HepG2 (cell line): ENCODE measurements at regions not wholly inside any gene's neighbourhood (a gene's known extent, or its start where the extent isn't known, plus 50 kb on each side); places are given as distances from the start of the nearest gene placed in this dataset.

ENCODE experiments used
- ATAC-seq: fragments of 200-7000 bp; cut with Tn5 transposase; 3 replicates; pipeline ENCODE4 v1.9.1; 2020; ENCODE audit warnings: mild to moderate bottlenecking, moderate library complexity
- BruUV-seq: library from RNA; stranded (reverse); fragments of 400-500 nt; replicated peaks from 2 replicates; lab custom pipeline; 2021; lab: Mats Ljungman, UMichigan
- CTCF ChIA-PET: fragments of 300-600 bp; formaldehyde crosslinking; extraction: SDS; loops from one replicate; lab custom pipeline; 2021; ENCODE audit warnings: low total read pairs, inconsistent platforms, low intra/inter-chr PET ratio; lab: Yijun Ruan, JAX
- POLR2A ChIA-PET: fragments of 350-600 bp; sonication (Branson Sonifier 250); formaldehyde crosslinking; loops from one replicate; lab custom pipeline; 2020; ENCODE audit warnings: antibody characterized with exemption, inconsistent platforms; lab: Yijun Ruan, JAX
- DNase-seq: peaks from one replicate; pipeline ENCODE4 v3.0.0-alpha.2; 2015; ENCODE audit warnings: low spot score
- FAIRE-seq: peaks from 3 replicates; lab custom pipeline; 2011; peaks lifted over from hg19 to GRCh38; lab: Jason Lieb, UNC
- H2AFZ ChIP-seq: one replicate; pipeline ENCODE4 v1.6.1; 2011; ENCODE audit warnings: low read length, inconsistent platforms
- H3K27ac ChIP-seq: fragments of 300-600 bp; 3 replicates; pipeline ENCODE4 v1.8.0; 2011; ENCODE audit warnings: mixed run types, mild to moderate bottlenecking, mixed read lengths, low read length, inconsistent platforms; ENCODE audit not compliant: insufficient read depth; ENCODE audit errors: extremely low read length
- H3K27me3 ChIP-seq, 2 experiments: fragments of 200-600 bp in 1 of 2; 2 replicates in 1 of 2; 3 replicates in 1 of 2; pipeline versions ENCODE4 v1.6.0 to v1.8.0; 2011; ENCODE audit warnings: low read length in 2 of 2, mild to moderate bottlenecking in 2 of 2, moderate library complexity in 2 of 2, inconsistent platforms in 1 of 2; ENCODE audit not compliant: insufficient read depth in 2 of 2, control insufficient read depth in 1 of 2
- H3K36me3 ChIP-seq, 2 experiments: fragments of 200-600 bp in 1 of 2; replicated peaks in 1 of 2; 2 replicates in 1 of 2; 3 replicates in 1 of 2; pipeline versions ENCODE4 v1.5.1 to v1.8.0; 2011; ENCODE audit warnings: low read length in 2 of 2, inconsistent platforms in 1 of 2; ENCODE audit not compliant: insufficient read depth in 2 of 2, control insufficient read depth in 1 of 2
- H3K4me1 ChIP-seq: 2 replicates; pipeline ENCODE4 v1.5.1; 2012; ENCODE audit warnings: low read length, inconsistent platforms; ENCODE audit not compliant: insufficient read depth
- H3K4me2 ChIP-seq: 2 replicates; pipeline ENCODE4 v1.6.0; 2011; ENCODE audit warnings: low read depth, low read length, inconsistent platforms
- H3K4me3 ChIP-seq, 3 experiments: fragments of 200-600 bp in 1 of 3; sonication (generic), shearing (Covaris generic) in 1 of 3; replicated peaks in 1 of 3; 2 replicates each; pipeline ENCODE4 v1.5.1; 2011 to 2016; ENCODE audit warnings: low read length in 3 of 3, inconsistent platforms in 2 of 3, low read depth in 2 of 3, mild to moderate bottlenecking in 2 of 3, control low read depth in 1 of 3, mixed read lengths in 1 of 3; ENCODE audit not compliant: insufficient read depth in 1 of 3
- H3K79me2 ChIP-seq: one replicate; pipeline ENCODE4 v1.6.1; 2011; ENCODE audit warnings: low read length, inconsistent platforms; ENCODE audit not compliant: insufficient read depth
- H3K9ac ChIP-seq: 2 replicates; pipeline ENCODE4 v1.6.0; 2011; ENCODE audit warnings: mild to moderate bottlenecking, low read depth, low read length, inconsistent platforms; ENCODE audit not compliant: insufficient read depth
- H3K9me3 ChIP-seq: 2 replicates; pipeline ENCODE4 v1.5.1; 2012; ENCODE audit warnings: mild to moderate bottlenecking, low read length
- H4K20me1 ChIP-seq: 2 replicates; pipeline ENCODE4 v1.6.0; 2011; ENCODE audit warnings: inconsistent platforms, mild to moderate bottlenecking, low read length, moderate library complexity; ENCODE audit not compliant: insufficient read depth
- DMAP1 ChIP-seq: IDR thresholded peaks from 2 replicates; pipeline ENCODE4 v1.6.1; 2016
- JUND ChIP-seq: sonication (generic); formaldehyde crosslinking; IDR thresholded peaks from 2 replicates; pipeline ENCODE4 v1.8.0; 2022; ENCODE audit warnings: mild to moderate bottlenecking, missing genetic modification reagents
- MATR3 ChIP-seq: sonication (generic); formaldehyde crosslinking; IDR thresholded peaks from 2 replicates; pipeline ENCODE4 v1.4.0; 2020; ENCODE audit warnings: missing genetic modification reagents
- MXD1 ChIP-seq: sonication (generic); formaldehyde crosslinking; IDR thresholded peaks from 2 replicates; pipeline ENCODE4 v1.4.0; 2020; ENCODE audit warnings: mild to moderate bottlenecking, missing genetic modification reagents
- MXI1 ChIP-seq: IDR thresholded peaks from 3 replicates; pipeline ENCODE4 v1.6.1; 2012; ENCODE audit warnings: low read depth, low read length, inconsistent platforms, borderline replicate concordance
- RARG ChIP-seq: sonication (generic); formaldehyde crosslinking; IDR thresholded peaks from 2 replicates; pipeline ENCODE4 v1.4.0; 2020; ENCODE audit warnings: low read depth, mild to moderate bottlenecking, missing genetic modification reagents
- SNAPC2 ChIP-seq: sonication (generic); formaldehyde crosslinking; IDR thresholded peaks from 2 replicates; pipeline ENCODE4 v1.8.1; 2022; ENCODE audit warnings: mild to moderate bottlenecking, missing genetic modification reagents
- ZNF143 ChIP-seq: sonication (generic); formaldehyde crosslinking; IDR thresholded peaks from 2 replicates; pipeline ENCODE4 v1.4.0; 2020; ENCODE audit warnings: missing genetic modification reagents
- ZNF430 ChIP-seq: sonication (generic); formaldehyde crosslinking; IDR thresholded peaks from 2 replicates; pipeline ENCODE4 v1.9.0; 2021; ENCODE audit warnings: mild to moderate bottlenecking, missing genetic modification reagents
- ZSCAN21 ChIP-seq: sonication (generic); formaldehyde crosslinking; IDR thresholded peaks from 2 replicates; pipeline ENCODE4 v1.8.0; 2022; ENCODE audit warnings: mild to moderate bottlenecking, missing genetic modification reagents, moderate library complexity, borderline replicate concordance
- WGBS: methylation state at CpG from one replicate; pipeline ENCODE4 v1.1.6; 2017; ENCODE audit warnings: low lambda C conversion rate; 5-methylcytosine and 5-hydroxymethylcytosine counted together
- in situ Hi-C: cut with HindIII; loops from 2 replicates; pipeline ENCODE4 v1.10.0; 2017; ENCODE audit warnings: low pct_unique_long_range_greater_than_20kb; ENCODE audit not compliant: extremely low pct_ligation_motif_present
- intact Hi-C: fragments of 100-400 bp; cut with micrococcal nuclease; formaldehyde crosslinking; loops from one replicate; pipeline ENCODE4 v1.10.0; 2022; ENCODE audit not compliant: unreplicated experiment
- TF ChIP-seq, protein P1 (sequence below): sonication (generic); formaldehyde crosslinking; IDR thresholded peaks from 2 replicates; pipeline ENCODE4 v1.4.0; 2020; ENCODE audit warnings: missing genetic modification reagents
- TF ChIP-seq, protein P2 (sequence below): sonication (generic); formaldehyde crosslinking; IDR thresholded peaks from 2 replicates; pipeline ENCODE4 v1.5.0; 2020; ENCODE audit warnings: mild to moderate bottlenecking, missing genetic modification reagents, borderline replicate concordance

DNA sequence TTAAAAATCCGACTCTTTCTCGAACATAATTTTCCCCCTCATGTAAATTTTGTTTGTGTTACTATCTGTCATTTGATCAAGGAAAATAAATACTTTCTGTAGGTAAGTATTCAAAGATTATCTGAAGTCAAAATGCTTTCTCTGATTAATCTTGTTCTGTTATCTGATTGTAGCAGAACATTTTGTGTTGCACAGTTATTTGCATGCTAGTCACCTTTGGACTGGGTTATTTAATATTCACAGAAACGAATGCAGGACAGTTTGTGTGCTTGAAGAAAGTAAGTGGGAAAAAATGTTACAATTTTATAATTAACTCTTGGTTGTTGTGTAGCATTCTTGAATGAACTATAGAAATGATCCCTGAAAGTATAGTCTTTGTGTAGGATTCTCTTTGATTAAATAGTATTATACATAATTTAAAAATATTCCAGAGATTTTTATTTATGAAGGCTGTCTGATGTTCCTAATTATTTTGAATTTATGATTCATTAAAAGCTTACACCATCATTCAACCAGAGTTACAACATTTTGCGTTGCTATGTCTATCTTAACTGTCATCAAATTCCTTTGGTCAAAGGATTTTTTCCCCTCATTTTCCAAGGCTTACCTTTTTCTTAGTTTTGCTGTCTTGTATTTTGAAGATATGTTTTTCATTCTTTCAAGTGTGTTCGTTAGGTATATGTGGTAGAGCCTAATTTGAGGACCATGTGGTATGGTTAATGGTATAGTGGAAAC lies 176.6 kb downstream of the GIPC2 start:
- 16% methylated on average over 5 of the region's 5 CpGs for WGBS
- Histone ChIP-seq H3K4me1 (no peaks in the 10 kb centered on the region), H3K27ac (no peak overlapping the region), H3K9me3 (no peaks in the 10 kb centered on the region), H3K27me3 (no peaks in the 10 kb centered on the region), H3K9ac (no peak overlapping the region), H2AFZ (no peak overlapping the region), H3K4me2 (no peak overlapping the region), H3K36me3 (no peaks in the 10 kb centered on the region), H3K79me2 (no peaks in the 10 kb centered on the region), H4K20me1 (no peaks in the 10 kb centered on the region), H3K4me3 (no peak overlapping the region)
- POLR2A ChIA-PET, result no interaction called here
- no peak for DNase-seq
- BruUV-seq, result no TSS peak
- no peak for TF ChIP-seq ZSCAN21 (CRISPR knock-in tag)
- no peak for TF ChIP-seq ZNF143 (CRISPR knock-in tag)
- no peak for TF ChIP-seq SNAPC2 (CRISPR knock-in tag)
- TF ChIP-seq MXD1 (CRISPR knock-in tag), result no peak
- no peak for TF ChIP-seq ZNF430 (CRISPR knock-in tag)
- TF ChIP-seq DMAP1 (CRISPR knock-in tag), result no peak
- TF ChIP-seq, protein P1, sequence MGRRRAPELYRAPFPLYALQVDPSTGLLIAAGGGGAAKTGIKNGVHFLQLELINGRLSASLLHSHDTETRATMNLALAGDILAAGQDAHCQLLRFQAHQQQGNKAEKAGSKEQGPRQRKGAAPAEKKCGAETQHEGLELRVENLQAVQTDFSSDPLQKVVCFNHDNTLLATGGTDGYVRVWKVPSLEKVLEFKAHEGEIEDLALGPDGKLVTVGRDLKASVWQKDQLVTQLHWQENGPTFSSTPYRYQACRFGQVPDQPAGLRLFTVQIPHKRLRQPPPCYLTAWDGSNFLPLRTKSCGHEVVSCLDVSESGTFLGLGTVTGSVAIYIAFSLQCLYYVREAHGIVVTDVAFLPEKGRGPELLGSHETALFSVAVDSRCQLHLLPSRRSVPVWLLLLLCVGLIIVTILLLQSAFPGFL, result no peak
- TF ChIP-seq, protein P2, sequence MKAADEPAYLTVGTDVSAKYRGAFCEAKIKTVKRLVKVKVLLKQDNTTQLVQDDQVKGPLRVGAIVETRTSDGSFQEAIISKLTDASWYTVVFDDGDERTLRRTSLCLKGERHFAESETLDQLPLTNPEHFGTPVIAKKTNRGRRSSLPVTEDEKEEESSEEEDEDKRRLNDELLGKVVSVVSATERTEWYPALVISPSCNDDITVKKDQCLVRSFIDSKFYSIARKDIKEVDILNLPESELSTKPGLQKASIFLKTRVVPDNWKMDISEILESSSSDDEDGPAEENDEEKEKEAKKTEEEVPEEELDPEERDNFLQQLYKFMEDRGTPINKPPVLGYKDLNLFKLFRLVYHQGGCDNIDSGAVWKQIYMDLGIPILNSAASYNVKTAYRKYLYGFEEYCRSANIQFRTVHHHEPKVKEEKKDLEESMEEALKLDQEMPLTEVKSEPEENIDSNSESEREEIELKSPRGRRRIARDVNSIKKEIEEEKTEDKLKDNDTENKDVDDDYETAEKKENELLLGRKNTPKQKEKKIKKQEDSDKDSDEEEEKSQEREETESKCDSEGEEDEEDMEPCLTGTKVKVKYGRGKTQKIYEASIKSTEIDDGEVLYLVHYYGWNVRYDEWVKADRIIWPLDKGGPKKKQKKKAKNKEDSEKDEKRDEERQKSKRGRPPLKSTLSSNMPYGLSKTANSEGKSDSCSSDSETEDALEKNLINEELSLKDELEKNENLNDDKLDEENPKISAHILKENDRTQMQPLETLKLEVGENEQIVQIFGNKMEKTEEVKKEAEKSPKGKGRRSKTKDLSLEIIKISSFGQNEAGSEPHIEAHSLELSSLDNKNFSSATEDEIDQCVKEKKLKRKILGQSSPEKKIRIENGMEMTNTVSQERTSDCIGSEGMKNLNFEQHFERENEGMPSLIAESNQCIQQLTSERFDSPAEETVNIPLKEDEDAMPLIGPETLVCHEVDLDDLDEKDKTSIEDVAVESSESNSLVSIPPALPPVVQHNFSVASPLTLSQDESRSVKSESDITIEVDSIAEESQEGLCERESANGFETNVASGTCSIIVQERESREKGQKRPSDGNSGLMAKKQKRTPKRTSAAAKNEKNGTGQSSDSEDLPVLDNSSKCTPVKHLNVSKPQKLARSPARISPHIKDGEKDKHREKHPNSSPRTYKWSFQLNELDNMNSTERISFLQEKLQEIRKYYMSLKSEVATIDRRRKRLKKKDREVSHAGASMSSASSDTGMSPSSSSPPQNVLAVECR, result no peak
- no peak for TF ChIP-seq MXI1
- no peak for TF ChIP-seq JUND
- TF ChIP-seq RARG (CRISPR knock-in tag), result no peak
- no peak for TF ChIP-seq MATR3 (CRISPR knock-in tag)
- intact Hi-C loops, result no loop called here
- in situ Hi-C loops, result no loop called here
- CTCF ChIA-PET, result no interaction called here
- no peak for FAIRE-seq
- ATAC-seq, result no peak
